WTC11 (cell line): ENCODE measurements at regions not wholly inside any gene's neighbourhood (a gene's known extent, or its start where the extent isn't known, plus 50 kb on each side); places are given as distances from the start of the nearest gene placed in this dataset.

Source experiments
- ATF1 ChIP-seq: sonication (generic); formaldehyde crosslinking; IDR thresholded peaks from 2 replicates; pipeline ENCODE4 v1.8.1; 2023; ENCODE audit warnings: mild to moderate bottlenecking, moderate library complexity, missing genetic modification reagents
- CREB1 ChIP-seq: sonication (generic); formaldehyde crosslinking; IDR thresholded peaks from 2 replicates; pipeline ENCODE4 v1.8.0; 2023; ENCODE audit warnings: mild to moderate bottlenecking, missing genetic modification reagents
- ESRRA ChIP-seq: sonication (generic); formaldehyde crosslinking; IDR thresholded peaks from 2 replicates; pipeline ENCODE4 v1.8.1; 2022; ENCODE audit warnings: mild to moderate bottlenecking, missing genetic modification reagents, borderline replicate concordance
- FOXJ3 ChIP-seq: sonication (generic); formaldehyde crosslinking; IDR thresholded peaks from 2 replicates; pipeline ENCODE4 v1.9.0; 2021; ENCODE audit warnings: missing genetic modification reagents, mild to moderate bottlenecking, borderline replicate concordance
- GRHL2 ChIP-seq: fragments of 250-450 bp; sonication (Bioruptor Pico); IDR thresholded peaks from 2 replicates; pipeline ENCODE4 v1.8.0; 2022; ENCODE audit warnings: mild to moderate bottlenecking, moderate library complexity; ENCODE audit not compliant: insufficient replicate concordance, severe bottlenecking
- IRF2 ChIP-seq: sonication (generic); formaldehyde crosslinking; IDR thresholded peaks from 2 replicates; pipeline ENCODE4 v1.8.0; 2022; ENCODE audit warnings: low read depth, missing genetic modification reagents, borderline replicate concordance
- JAZF1 ChIP-seq: fragments of 250-450 bp; sonication (Bioruptor Pico); IDR thresholded peaks from 2 replicates; pipeline ENCODE4 v1.9.0; 2021; ENCODE audit warnings: moderate library complexity, mild to moderate bottlenecking, inconsistent platforms
- MXD4 ChIP-seq: fragments of 250-450 bp; sonication (Bioruptor Pico); IDR thresholded peaks from 2 replicates; pipeline ENCODE4 v1.8.0; 2021; ENCODE audit warnings: mild to moderate bottlenecking, moderate library complexity, borderline replicate concordance
- NFYB ChIP-seq: sonication (generic); formaldehyde crosslinking; conservative IDR thresholded peaks from 2 replicates; pipeline ENCODE4 v1.8.0; 2022; ENCODE audit warnings: low read depth, missing genetic modification reagents
- NR1H2 ChIP-seq: sonication (generic); formaldehyde crosslinking; IDR thresholded peaks from 2 replicates; pipeline ENCODE4 v1.9.0; 2021; ENCODE audit warnings: mild to moderate bottlenecking, moderate library complexity, missing genetic modification reagents
- NR2C2 ChIP-seq: sonication (generic); formaldehyde crosslinking; IDR thresholded peaks from 2 replicates; pipeline ENCODE4 v1.8.0; 2022; ENCODE audit warnings: mild to moderate bottlenecking, missing genetic modification reagents
- NR3C1 ChIP-seq: sonication (generic); formaldehyde crosslinking; conservative IDR thresholded peaks from 2 replicates; pipeline ENCODE4 v1.8.1; 2023; ENCODE audit warnings: low read depth, mild to moderate bottlenecking, missing genetic modification reagents
- RORB ChIP-seq: fragments of 250-450 bp; sonication (Bioruptor Pico); IDR thresholded peaks from 2 replicates; pipeline ENCODE4 v1.9.0; 2021; ENCODE audit warnings: mild to moderate bottlenecking
- SMAD3 ChIP-seq: sonication (generic); formaldehyde crosslinking; IDR thresholded peaks from 2 replicates; pipeline ENCODE4 v1.8.0; 2022; ENCODE audit warnings: missing genetic modification reagents, mild to moderate bottlenecking, borderline replicate concordance
- SP1 ChIP-seq: sonication (generic); formaldehyde crosslinking; conservative IDR thresholded peaks from 2 replicates; pipeline ENCODE4 v1.8.1; 2022; ENCODE audit warnings: missing genetic modification reagents
- ZBTB21 ChIP-seq: sonication (generic); formaldehyde crosslinking; IDR thresholded peaks from 2 replicates; pipeline ENCODE4 v1.8.1; 2023; ENCODE audit warnings: mild to moderate bottlenecking, missing genetic modification reagents, borderline replicate concordance
- ZNF138 ChIP-seq: sonication (generic); formaldehyde crosslinking; conservative IDR thresholded peaks from 2 replicates; pipeline ENCODE4 v1.8.1; 2022; ENCODE audit warnings: mild to moderate bottlenecking, moderate library complexity, missing genetic modification reagents
- ZNF232 ChIP-seq: sonication (generic); formaldehyde crosslinking; IDR thresholded peaks from 2 replicates; pipeline ENCODE4 v1.8.0; 2022; ENCODE audit warnings: mild to moderate bottlenecking, missing genetic modification reagents
- ZNF263 ChIP-seq: sonication (generic); formaldehyde crosslinking; IDR thresholded peaks from 2 replicates; pipeline ENCODE4 v1.8.1; 2022; ENCODE audit warnings: low read depth, mild to moderate bottlenecking, moderate library complexity, missing genetic modification reagents
- TF ChIP-seq, protein P1 (sequence below): sonication (generic); formaldehyde crosslinking; IDR thresholded peaks from 2 replicates; pipeline ENCODE4 v1.8.1; 2023; ENCODE audit warnings: mild to moderate bottlenecking, moderate library complexity, missing genetic modification reagents
- TF ChIP-seq, protein P2 (sequence below): fragments of 250-450 bp; sonication (Bioruptor Pico); IDR thresholded peaks from 2 replicates; pipeline ENCODE4 v2.1.2; 2022; ENCODE audit warnings: mild to moderate bottlenecking, moderate library complexity
- TF ChIP-seq, protein P3 (sequence below): sonication (generic); formaldehyde crosslinking; IDR thresholded peaks from 2 replicates; pipeline ENCODE4 v1.8.0; 2022; ENCODE audit warnings: mild to moderate bottlenecking, missing genetic modification reagents
- TF ChIP-seq, protein P4 (sequence below): fragments of 250-450 bp; sonication (Bioruptor Pico); IDR thresholded peaks from 2 replicates; pipeline ENCODE4 v1.9.0; 2021; ENCODE audit warnings: mild to moderate bottlenecking
- TF ChIP-seq, protein P5 (sequence below): fragments of 250-450 bp; sonication (Bioruptor Pico); IDR thresholded peaks from 2 replicates; pipeline ENCODE4 v1.9.0; 2021; ENCODE audit warnings: mild to moderate bottlenecking, borderline replicate concordance
- TF ChIP-seq, protein P6 (sequence below): sonication (generic); formaldehyde crosslinking; IDR thresholded peaks from 2 replicates; pipeline ENCODE4 v1.8.0; 2022; ENCODE audit warnings: missing genetic modification reagents

DNA sequence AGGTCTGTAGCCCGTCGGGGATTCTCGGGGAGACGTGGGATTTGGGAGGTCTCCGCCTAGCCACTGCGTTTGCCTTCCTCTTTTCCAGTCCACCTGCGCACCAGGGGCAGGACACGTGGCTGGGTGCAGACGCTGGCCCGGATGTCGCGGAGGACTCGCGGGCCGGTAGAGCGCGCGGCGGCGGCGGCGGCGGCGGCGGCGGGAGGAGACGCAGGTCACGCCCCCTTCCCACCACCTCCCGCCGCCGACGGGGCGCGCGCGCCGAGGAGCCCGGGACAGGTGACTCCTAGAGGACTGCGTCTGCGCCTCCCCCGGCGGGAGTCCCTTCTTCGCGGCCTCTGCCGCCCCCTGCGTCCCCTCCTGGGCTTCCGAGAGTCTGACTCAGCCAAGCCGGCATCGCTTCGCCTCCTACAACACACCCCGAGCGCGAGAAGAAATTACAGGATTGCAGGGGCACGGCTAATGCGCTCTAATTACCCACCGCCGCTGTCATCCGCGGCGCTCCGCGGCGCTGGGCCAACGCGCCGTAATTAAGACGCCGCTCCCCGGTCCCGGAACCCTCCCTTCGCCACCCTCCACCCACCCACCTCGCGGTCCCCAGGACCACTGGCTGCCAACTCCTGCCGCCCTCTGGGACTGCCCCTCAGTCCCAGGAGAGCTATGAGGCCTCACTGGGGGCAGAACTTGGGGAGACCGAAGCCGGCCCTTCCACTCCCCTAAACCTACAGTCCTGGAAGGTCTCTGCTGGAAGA is 124.5 kb downstream of the MRPL14 start (continued):
- TF ChIP-seq, protein P1, sequence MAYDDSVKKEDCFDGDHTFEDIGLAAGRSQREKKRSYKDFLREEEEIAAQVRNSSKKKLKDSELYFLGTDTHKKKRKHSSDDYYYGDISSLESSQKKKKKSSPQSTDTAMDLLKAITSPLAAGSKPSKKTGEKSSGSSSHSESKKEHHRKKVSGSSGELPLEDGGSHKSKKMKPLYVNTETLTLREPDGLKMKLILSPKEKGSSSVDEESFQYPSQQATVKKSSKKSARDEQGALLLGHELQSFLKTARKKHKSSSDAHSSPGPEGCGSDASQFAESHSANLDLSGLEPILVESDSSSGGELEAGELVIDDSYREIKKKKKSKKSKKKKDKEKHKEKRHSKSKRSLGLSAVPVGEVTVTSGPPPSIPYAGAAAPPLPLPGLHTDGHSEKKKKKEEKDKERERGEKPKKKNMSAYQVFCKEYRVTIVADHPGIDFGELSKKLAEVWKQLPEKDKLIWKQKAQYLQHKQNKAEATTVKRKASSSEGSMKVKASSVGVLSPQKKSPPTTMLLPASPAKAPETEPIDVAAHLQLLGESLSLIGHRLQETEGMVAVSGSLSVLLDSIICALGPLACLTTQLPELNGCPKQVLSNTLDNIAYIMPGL (CRISPR knock-in tag) = 0 out of 2 replicates have a peak, but pooled peaks have one; percentile 56
- TF ChIP-seq ZNF138 (CRISPR knock-in tag) (no peak), NR2C2 (CRISPR knock-in tag) (peak; percentile 73), GRHL2 (CRISPR knock-in tag) (no peak), ZNF263 (CRISPR knock-in tag) (0 out of 2 replicates have a peak, but pooled peaks have one; percentile 21), SMAD3 (CRISPR knock-in tag) (peak; percentile 68; the same call in 1 of the 2 replicates), SP1 (CRISPR knock-in tag) (peak; percentile 60), CREB1 (CRISPR knock-in tag) (peak; percentile 84; the same call in 1 of the 2 replicates), ATF1 (CRISPR knock-in tag) (no peak), ESRRA (CRISPR knock-in tag) (peak; percentile 92; the same call in 1 of the 2 replicates), JAZF1 (CRISPR knock-in tag) (no peak), ZNF232 (peak; percentile 89; the same call in 1 of the 2 replicates), ZBTB21 (CRISPR knock-in tag) (peak; percentile 88; the same call in 1 of the 2 replicates), RORB (CRISPR knock-in tag) (no peak), IRF2 (CRISPR knock-in tag) (peak; percentile 72; the same call in 1 of the 2 replicates), FOXJ3 (CRISPR knock-in tag) (no peak), NFYB (CRISPR knock-in tag) (peak; percentile 44; the same call in 1 of the 2 replicates), NR1H2 (no peak), NR3C1 (CRISPR knock-in tag) (no peak), MXD4 (CRISPR knock-in tag) (no peak)
- TF ChIP-seq, protein P2, sequence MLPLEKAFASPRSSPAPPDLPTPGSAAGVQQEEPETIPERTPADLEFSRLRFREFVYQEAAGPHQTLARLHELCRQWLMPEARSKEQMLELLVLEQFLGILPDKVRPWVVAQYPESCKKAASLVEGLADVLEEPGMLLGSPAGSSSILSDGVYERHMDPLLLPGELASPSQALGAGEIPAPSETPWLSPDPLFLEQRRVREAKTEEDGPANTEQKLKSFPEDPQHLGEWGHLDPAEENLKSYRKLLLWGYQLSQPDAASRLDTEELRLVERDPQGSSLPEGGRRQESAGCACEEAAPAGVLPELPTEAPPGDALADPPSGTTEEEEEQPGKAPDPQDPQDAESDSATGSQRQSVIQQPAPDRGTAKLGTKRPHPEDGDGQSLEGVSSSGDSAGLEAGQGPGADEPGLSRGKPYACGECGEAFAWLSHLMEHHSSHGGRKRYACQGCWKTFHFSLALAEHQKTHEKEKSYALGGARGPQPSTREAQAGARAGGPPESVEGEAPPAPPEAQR (CRISPR knock-in tag) = no peak
- TF ChIP-seq, protein P3, sequence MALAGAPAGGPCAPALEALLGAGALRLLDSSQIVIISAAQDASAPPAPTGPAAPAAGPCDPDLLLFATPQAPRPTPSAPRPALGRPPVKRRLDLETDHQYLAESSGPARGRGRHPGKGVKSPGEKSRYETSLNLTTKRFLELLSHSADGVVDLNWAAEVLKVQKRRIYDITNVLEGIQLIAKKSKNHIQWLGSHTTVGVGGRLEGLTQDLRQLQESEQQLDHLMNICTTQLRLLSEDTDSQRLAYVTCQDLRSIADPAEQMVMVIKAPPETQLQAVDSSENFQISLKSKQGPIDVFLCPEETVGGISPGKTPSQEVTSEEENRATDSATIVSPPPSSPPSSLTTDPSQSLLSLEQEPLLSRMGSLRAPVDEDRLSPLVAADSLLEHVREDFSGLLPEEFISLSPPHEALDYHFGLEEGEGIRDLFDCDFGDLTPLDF (CRISPR knock-in tag) = peak; percentile 90
- TF ChIP-seq, protein P4, sequence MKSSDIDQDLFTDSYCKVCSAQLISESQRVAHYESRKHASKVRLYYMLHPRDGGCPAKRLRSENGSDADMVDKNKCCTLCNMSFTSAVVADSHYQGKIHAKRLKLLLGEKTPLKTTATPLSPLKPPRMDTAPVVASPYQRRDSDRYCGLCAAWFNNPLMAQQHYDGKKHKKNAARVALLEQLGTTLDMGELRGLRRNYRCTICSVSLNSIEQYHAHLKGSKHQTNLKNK (CRISPR knock-in tag) = no peak
- TF ChIP-seq, protein P5, sequence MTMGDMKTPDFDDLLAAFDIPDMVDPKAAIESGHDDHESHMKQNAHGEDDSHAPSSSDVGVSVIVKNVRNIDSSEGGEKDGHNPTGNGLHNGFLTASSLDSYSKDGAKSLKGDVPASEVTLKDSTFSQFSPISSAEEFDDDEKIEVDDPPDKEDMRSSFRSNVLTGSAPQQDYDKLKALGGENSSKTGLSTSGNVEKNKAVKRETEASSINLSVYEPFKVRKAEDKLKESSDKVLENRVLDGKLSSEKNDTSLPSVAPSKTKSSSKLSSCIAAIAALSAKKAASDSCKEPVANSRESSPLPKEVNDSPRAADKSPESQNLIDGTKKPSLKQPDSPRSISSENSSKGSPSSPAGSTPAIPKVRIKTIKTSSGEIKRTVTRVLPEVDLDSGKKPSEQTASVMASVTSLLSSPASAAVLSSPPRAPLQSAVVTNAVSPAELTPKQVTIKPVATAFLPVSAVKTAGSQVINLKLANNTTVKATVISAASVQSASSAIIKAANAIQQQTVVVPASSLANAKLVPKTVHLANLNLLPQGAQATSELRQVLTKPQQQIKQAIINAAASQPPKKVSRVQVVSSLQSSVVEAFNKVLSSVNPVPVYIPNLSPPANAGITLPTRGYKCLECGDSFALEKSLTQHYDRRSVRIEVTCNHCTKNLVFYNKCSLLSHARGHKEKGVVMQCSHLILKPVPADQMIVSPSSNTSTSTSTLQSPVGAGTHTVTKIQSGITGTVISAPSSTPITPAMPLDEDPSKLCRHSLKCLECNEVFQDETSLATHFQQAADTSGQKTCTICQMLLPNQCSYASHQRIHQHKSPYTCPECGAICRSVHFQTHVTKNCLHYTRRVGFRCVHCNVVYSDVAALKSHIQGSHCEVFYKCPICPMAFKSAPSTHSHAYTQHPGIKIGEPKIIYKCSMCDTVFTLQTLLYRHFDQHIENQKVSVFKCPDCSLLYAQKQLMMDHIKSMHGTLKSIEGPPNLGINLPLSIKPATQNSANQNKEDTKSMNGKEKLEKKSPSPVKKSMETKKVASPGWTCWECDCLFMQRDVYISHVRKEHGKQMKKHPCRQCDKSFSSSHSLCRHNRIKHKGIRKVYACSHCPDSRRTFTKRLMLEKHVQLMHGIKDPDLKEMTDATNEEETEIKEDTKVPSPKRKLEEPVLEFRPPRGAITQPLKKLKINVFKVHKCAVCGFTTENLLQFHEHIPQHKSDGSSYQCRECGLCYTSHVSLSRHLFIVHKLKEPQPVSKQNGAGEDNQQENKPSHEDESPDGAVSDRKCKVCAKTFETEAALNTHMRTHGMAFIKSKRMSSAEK (CRISPR knock-in tag) = peak; percentile 76; the same call in 1 of the 2 replicates
- TF ChIP-seq, protein P6, sequence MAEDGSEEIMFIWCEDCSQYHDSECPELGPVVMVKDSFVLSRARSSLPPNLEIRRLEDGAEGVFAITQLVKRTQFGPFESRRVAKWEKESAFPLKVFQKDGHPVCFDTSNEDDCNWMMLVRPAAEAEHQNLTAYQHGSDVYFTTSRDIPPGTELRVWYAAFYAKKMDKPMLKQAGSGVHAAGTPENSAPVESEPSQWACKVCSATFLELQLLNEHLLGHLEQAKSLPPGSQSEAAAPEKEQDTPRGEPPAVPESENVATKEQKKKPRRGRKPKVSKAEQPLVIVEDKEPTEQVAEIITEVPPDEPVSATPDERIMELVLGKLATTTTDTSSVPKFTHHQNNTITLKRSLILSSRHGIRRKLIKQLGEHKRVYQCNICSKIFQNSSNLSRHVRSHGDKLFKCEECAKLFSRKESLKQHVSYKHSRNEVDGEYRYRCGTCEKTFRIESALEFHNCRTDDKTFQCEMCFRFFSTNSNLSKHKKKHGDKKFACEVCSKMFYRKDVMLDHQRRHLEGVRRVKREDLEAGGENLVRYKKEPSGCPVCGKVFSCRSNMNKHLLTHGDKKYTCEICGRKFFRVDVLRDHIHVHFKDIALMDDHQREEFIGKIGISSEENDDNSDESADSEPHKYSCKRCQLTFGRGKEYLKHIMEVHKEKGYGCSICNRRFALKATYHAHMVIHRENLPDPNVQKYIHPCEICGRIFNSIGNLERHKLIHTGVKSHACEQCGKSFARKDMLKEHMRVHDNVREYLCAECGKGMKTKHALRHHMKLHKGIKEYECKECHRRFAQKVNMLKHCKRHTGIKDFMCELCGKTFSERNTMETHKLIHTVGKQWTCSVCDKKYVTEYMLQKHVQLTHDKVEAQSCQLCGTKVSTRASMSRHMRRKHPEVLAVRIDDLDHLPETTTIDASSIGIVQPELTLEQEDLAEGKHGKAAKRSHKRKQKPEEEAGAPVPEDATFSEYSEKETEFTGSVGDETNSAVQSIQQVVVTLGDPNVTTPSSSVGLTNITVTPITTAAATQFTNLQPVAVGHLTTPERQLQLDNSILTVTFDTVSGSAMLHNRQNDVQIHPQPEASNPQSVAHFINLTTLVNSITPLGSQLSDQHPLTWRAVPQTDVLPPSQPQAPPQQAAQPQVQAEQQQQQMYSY = peak; percentile 47
